Uterus (tissue), 2 donors: ENCODE measurements at regions not wholly inside any gene's neighbourhood (a gene's known extent, or its start where the extent isn't known, plus 50 kb on each side); places are given as distances from the start of the nearest gene placed in this dataset.

Experiments used
- POLR2A ChIP-seq, 2 donors: fragments of 450-650 bp; IDR thresholded peaks; one replicate each; pipeline ENCODE4 v1.6.1; 2016; ENCODE audit warnings: antibody characterized with exemption in 2 of 2, mild to moderate bottlenecking in 1 of 2, moderate library complexity in 1 of 2
- TF ChIP-seq, protein P1 (sequence below), 4 experiments: fragments of 200-600 bp in 2 of 4; fragments of 450-650 bp in 2 of 4; sonication (generic) in 2 of 4; IDR thresholded peaks; one replicate each; pipeline ENCODE4 v1.5.1; 2016 to 2019; ENCODE audit warnings: antibody characterized with exemption in 4 of 4, mild to moderate bottlenecking in 2 of 4, moderate library complexity in 1 of 4

DNA sequence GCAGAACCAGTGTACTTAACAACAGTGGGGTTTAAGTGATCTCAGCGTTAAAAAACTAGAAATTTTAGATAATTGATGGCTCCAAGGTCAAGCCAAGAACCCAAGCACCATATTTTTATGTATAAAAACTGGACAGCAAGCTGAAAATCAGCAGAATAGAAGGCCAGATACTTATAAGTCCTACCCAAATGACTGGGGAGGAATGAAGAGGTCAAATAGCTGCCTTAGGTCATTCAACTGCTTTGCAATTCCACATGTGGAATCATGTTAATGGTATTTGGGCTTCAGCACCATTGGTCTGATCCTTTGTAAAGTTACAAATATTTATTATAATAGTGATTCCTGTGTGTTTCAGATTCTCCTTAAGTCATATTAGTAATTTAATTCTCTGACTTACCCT lies 108.4 kb downstream of the FAT3 start:
- no peak for TF ChIP-seq POLR2A (IDR thresholded peaks at IDR 0.05)
- TF ChIP-seq, protein P1, sequence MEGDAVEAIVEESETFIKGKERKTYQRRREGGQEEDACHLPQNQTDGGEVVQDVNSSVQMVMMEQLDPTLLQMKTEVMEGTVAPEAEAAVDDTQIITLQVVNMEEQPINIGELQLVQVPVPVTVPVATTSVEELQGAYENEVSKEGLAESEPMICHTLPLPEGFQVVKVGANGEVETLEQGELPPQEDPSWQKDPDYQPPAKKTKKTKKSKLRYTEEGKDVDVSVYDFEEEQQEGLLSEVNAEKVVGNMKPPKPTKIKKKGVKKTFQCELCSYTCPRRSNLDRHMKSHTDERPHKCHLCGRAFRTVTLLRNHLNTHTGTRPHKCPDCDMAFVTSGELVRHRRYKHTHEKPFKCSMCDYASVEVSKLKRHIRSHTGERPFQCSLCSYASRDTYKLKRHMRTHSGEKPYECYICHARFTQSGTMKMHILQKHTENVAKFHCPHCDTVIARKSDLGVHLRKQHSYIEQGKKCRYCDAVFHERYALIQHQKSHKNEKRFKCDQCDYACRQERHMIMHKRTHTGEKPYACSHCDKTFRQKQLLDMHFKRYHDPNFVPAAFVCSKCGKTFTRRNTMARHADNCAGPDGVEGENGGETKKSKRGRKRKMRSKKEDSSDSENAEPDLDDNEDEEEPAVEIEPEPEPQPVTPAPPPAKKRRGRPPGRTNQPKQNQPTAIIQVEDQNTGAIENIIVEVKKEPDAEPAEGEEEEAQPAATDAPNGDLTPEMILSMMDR (IDR thresholded peaks at IDR 0.05), result no peak
